GM18517 (cell line): ENCODE measurements at regions not wholly inside any gene's neighbourhood (a gene's known extent, or its start where the extent isn't known, plus 50 kb on each side); places are given as distances from the start of the nearest gene placed in this dataset.
"Not testable (repeated sequence)": the region's sequence is repeated elsewhere in the genome, so short reads cannot be mapped to it uniquely, and the experiment has no call there.

ENCODE experiments used
- ATAC-seq: cut with Tn5 transposase; IDR thresholded peaks from one replicate; pipeline ENCODE4 v1.9.1; 2021; ENCODE audit warnings: mild to moderate bottlenecking, moderate library complexity; ENCODE audit not compliant: unreplicated experiment

- no peak for ATAC-seq
Measured at GRCh38 chr2:143890798-143891197, 629.1 kb downstream of the ZEB2 start.

GRCh38 chr2:143889216-143889615 is 630.7 kb downstream of the ZEB2 start:
- no peak for ATAC-seq

- ATAC-seq: no peak
Measured at GRCh38 chr2:143885461-143885860, 634.5 kb downstream of the ZEB2 start.

GRCh38 chr2:143881246-143881645 is 638.7 kb downstream of the ZEB2 start:
- ATAC-seq: no peak

GRCh38 chr2:143877876-143878530 is 641.9 kb downstream of the ZEB2 start:
- no peak for ATAC-seq

- ATAC-seq: no peak
Measured at GRCh38 chr2:143877056-143877455, 642.9 kb downstream of the ZEB2 start.

- no peak for ATAC-seq
Measured at GRCh38 chr2:143875295-143876233, 644.4 kb downstream of the ZEB2 start.

GRCh38 chr2:143873886-143874285 is 646.0 kb downstream of the ZEB2 start:
- ATAC-seq: no peak

- ATAC-seq: no peak
Measured at GRCh38 chr2:143870696-143871095, 649.2 kb downstream of the ZEB2 start.

- ATAC-seq: no peak
Measured at GRCh38 chr2:143856978-143857377, 662.9 kb downstream of the ZEB2 start.

- ATAC-seq: no peak
Measured at GRCh38 chr2:143852759-143853158, 667.2 kb downstream of the ZEB2 start.

- ATAC-seq: no peak
Measured at GRCh38 chr2:143850084-143850483, 669.8 kb downstream of the ZEB2 start.

- no peak for ATAC-seq
Measured at GRCh38 chr2:143847257-143847656, 672.7 kb downstream of the ZEB2 start.

- ATAC-seq: no peak
Measured at GRCh38 chr2:143844986-143845385, 674.9 kb downstream of the ZEB2 start.

GRCh38 chr2:143843686-143844085 is 676.2 kb downstream of the ZEB2 start:
- no peak for ATAC-seq

GRCh38 chr2:143842836-143843235 is 677.1 kb downstream of the ZEB2 start:
- ATAC-seq: no peak

GRCh38 chr2:143841935-143842334 is 678.0 kb downstream of the ZEB2 start:
- ATAC-seq: no peak

GRCh38 chr2:143840601-143841000 is 679.3 kb downstream of the ZEB2 start:
- no peak for ATAC-seq

- no peak for ATAC-seq
Measured at GRCh38 chr2:143840194-143840593, 679.7 kb downstream of the ZEB2 start.

GRCh38 chr2:143839456-143839855 is 680.5 kb downstream of the ZEB2 start:
- no peak for ATAC-seq

GRCh38 chr2:143837055-143837454 is 682.9 kb downstream of the ZEB2 start:
- not testable (repeated sequence) for ATAC-seq

GRCh38 chr2:143835481-143835880 is 684.4 kb downstream of the ZEB2 start:
- ATAC-seq: no peak
